GM21786 (cell line): ENCODE measurements at regions not wholly inside any gene's neighbourhood (a gene's known extent, or its start where the extent isn't known, plus 50 kb on each side); places are given as distances from the start of the nearest gene placed in this dataset.
A peak's percentile ranks its signal among the peaks of the same experiment; 100 is the strongest.

Experiments used
- ATAC-seq: cut with Tn5 transposase; IDR thresholded peaks from one replicate; pipeline ENCODE4 v1.9.1; 2021; ENCODE audit not compliant: unreplicated experiment

DNA sequence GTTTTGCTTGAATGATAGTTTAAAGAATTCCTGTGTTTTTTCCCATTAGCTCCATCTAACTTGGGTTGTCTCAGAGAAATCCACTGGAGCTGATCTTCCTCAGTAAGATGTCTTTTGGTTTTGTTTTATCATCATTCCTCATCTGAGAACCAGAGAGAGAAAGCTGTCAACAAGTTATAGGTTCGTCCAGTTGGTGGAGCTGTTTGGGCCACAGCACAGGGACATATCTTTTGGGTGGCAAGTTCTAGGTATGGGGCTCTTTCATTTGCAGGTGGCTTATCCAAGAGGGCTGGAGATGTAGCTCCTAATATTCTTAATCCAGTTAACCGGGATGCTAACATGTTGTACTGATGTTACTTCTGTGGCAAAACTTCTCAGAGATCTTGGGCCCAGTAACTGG is 174.2 kb downstream of the KCNRG start:
- ATAC-seq, result no peak

DNA sequence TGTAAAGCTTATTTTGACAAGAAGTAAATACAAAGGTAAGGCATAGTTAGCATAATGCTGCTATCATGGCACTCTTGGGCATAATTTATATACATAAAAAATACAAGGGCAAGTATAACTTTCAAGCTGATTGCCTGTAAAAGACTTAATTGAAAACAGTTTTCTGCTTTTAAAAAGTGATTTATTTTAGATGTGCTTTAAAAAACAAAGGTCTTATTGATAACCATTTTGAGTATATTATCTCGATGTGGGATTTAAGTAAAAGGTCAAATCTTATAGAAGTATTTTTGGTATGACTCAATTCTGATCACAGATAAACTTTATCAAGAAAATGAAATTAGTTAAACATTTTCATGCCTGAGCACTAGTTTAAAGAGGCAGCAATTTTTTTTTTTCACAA is 175.8 kb downstream of the KCNRG start:
- ATAC-seq, result no peak

DNA sequence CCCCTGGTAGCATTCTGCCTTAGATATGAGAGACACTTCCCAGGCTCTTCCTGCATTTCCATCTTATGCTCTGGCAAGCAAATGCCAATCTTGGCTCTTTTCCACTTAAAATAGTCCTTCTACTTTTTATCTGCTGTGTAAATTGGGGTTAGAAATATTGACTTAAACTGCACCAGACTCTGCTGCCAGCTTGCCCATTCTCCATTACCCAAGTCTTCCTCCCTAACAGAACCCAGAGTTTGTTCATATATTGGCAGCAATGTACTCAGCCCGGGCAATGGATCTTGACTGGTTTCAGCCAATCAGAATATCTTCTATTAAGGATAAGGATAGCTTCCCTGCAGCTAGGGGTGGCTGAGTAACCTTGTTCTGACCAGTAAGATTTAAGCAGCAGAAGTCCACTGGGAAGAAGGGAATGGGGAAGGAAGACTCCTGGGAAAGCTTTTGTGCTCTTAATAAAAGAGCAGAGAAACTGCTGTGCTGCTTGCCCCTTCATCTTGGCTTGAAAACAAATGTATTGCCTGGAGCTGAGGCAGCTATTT is 177.1 kb downstream of the KCNRG start:
- ATAC-seq, result no peak

DNA sequence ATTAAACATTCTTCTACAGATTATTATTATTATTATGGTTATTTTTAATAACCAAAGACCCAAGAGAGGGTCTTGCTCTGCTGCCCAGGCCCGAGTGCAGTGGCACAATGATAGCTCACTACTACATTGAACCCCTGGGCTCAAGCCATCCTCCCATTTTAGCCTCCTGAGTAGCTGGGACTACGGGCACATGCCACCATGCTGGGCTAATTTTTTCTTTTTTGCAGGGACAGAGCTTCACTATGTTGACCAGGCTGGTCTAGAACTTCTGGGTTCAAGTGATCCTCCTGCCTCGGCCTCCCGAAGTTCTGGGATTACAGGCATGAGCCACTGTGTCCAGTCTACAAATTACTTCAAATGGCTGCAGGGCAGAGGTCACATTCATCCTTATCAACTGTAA is 179.8 kb downstream of the KCNRG start:
- no peak for ATAC-seq

DNA sequence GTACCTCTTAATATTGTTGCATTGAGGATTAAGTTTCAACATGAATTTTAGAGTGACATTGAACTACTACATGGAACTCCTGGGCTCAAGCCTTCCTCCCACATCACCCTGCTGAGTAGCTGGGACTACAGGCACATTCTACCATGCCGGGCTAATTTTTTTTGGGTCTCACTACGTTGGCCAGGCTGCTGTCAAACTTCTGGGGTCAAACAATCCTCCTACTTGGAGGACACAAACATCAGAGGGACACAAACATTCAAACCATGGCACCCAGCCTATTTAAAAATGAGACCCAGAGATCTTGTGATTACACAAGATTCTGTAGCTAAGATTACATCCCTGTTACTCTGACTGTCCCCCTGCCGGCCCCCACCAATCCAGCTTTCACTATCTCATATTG is 180.9 kb downstream of the KCNRG start:
- ATAC-seq, result no peak

DNA sequence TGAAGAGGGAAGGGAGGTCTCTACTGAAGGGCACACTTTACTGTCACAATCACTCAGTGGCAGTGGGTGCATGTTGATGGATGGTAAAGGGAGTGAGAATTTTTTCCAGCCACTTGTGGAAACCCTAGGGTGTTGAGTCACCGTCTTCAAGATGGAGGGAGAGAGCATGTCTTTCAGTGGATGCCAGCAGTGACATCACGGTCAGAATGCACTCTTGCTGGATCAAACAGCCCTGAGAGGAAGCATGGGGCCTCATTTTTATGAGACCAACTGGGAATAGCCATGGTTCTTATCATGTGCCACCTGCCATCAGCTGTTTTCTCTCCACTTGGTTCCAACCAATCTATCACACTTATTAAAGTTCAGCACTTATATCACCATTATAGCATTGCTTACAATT is 182.5 kb downstream of the KCNRG start:
- ATAC-seq, result no peak

DNA sequence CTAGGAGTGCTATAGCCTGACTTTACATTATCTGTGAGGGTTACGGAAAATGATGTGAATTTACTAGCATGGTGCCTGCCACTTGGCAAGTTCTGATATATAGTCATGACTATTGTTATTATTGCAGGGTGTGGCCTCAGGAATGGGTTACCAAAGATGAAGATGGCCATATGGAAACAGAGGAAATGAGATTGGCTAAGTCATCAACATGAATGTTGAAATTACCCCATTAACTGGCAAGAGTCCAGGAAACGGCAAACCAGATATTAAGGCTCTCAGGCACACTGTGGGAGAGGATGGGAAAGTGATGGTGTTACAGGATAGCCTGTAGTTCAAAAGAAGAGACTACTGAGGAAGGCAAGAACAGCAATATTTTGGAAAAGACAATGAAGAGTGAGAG is 183.3 kb downstream of the KCNRG start:
- no peak for ATAC-seq

DNA sequence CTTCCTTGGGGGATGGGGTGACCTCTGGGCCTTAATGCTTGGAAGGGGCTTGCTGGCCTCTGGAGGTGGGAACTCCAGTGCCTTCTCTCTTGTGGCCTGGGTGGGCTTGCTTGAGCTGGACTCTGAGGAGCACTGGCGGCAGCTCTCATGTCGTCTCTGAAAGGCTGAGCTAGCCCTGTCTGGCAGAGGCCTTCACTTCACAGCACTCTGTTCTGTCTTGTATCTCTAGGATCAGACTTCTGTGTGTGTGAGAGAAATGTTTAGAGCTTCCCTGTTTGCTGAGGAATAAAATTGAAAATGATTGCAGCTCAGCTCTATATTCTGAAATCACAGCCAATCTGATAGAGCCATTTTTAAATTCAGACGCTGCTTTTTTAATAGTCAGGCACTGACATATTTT is 185.3 kb downstream of the KCNRG start:
- no peak for ATAC-seq

DNA sequence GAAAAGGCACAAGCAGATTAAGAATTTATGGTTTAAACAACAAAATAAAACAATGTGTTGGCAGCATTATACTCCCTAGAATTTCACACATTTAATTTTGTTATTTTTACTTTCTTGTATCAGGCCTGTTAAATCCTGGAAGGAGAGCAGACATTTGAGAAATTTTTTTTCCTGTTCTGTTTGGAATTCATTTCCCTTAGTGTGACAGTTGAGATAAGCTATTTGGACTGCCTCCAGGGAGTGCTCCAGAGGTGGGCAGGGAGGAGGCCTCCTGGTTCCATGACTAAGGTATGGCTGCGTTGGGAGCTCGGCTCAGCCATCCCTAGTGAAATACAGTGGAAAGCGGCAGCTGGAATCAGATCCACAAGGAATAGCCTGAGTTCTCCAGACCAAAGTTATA is 185.7 kb downstream of the KCNRG start:
- no peak for ATAC-seq

DNA sequence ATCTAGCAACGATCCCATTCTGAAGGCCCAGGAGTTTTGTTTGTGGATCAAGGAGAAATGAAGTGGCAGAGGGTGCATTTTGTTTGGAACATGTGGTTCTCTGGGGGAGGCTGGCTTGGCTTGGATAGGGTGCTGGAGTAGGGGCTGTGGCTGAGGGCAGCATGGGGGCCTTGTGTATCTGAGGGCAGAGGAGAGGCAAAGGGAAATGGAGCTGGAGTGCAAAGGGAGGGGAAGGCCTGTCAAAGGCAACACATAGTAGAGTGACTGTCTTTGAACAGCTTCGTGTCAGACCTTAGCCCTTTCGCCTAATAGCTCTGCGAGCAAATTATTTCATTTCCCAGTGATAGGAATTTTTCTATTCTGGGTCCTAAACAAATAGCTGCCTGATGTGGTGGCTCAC is 187.2 kb downstream of the KCNRG start:
- no peak for ATAC-seq

DNA sequence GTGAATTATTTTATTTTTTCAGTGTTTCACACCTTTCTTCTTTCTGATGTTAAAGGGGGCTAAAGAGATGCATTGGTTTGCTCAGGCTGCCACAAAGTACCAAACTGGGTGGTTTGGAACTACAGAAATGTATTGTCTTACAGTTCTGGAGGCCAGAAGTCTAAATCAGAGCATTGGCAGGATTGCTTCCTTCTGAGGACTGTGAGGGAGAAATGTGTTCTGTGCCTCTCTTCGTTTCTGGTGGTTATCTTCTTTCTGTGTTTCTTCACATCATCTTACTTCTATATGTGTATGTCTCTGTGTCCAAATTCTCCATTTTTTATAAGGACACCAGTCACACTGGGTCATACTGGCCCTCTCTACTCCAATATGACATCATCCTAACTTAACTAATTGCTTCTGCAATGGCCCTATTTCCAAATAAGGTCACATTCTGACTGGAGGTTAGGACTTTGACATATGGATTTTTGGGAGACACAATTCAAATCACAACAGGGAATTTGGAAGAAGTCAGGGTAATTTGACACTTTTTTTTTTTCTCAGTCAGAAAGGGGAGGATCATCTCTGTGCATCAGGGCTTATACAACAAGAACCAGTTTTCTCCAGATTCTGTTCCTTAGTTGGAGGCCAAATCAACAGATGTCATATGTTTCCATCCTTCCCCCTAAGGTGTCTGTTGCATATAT is 188.2 kb downstream of the KCNRG start:
- no peak for ATAC-seq

DNA sequence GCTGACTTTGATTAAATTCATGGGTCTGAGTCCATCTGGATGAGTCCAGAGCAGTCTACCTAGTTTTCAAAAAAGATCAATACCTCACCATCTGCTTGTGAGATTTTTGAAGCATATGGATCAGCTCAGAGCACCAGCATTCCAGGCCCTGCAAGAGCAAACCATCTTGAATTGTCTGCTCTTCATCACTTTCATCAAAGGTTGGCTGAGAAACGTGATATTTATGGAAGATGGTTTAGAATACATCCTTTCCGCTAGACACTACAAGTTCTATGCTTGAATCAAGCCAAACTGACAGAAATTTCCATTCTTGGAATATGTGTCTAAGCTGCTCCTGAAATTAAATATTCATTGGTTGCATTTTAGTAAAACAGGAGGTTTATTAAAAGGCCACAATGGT is 190.3 kb downstream of the KCNRG start:
- no peak for ATAC-seq

DNA sequence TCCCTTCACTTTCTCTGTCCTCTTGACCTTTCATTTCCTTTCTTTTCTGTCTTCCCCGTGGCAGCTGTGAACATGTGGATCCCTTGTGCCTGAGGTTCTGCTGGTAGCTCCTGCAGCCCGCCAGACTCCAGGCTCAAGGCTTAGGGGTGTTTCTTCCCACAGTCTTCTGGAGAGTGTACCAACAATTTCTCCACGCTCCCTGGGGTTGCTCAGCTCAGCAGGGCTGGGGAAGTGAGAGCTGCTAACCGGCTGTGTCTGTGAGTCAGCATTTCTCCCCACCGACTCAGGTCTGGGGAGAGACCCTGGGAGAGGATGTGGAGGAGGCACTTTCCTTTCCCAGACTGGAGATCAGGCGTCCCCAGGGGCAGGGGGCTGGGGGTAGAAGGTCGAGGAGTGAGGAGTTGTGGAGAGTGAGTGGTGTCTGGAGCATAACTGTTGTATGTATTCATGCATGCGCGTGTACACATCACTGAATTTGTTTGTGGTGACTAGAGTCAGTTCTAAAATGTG is 193.6 kb downstream of the KCNRG start:
- no peak for ATAC-seq

DNA sequence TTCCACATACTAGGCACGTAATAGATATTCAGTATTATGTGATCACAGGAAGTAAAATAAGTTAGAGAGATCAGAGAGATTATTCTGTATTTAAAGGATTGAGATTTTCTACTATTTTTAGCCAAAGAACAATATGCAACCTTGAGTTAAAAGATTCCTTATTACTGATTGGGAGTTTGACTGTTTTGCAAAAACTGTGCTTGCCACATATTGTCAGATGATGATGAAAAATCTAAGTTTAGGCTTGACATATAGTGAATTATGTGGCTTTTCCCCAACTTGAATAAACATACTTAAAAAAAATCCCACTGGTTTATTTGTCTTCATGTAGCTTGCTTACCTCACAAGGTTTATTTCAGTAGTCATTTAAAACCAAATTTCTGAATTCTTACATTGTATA is 194.4 kb downstream of the KCNRG start:
- no peak for ATAC-seq

DNA sequence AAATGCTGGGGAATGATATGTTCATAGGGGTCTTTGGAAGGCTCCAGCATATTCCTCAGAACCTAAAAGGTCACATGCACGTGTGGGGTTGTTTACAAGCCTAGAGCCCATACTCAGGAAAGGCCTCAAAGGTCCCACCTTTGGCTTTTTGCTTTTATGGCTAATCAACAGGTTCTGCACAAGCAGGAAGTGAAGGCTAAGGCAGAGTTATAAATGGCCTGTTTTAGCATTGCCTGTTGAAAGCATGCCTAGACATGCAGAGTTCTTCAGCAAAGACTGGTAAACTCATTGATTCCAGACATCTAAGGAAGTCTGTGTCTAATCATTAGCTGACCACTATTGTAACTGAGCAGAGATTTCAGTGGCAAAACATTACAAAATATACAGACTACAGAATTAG is 198.3 kb downstream of the KCNRG start:
- ATAC-seq, result no peak

DNA sequence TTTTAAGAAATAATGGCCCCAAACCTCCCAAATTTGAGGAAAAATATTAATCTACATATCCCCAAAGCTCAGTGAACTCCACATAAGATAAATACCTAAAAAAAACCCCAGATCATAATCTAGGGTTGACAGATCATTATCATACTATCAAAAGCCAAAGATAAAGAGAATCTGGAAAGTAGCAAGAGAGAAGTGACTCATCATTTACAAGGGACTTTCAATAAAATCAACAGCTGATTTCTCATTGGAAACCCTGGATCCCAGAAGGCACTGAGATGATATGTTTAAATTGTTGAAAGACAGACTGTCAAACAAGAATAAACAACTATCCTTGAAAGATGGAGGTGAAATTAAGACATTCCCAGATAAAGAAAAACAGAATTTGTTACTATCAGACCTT is 199.3 kb downstream of the KCNRG start:
- ATAC-seq, result no peak

DNA sequence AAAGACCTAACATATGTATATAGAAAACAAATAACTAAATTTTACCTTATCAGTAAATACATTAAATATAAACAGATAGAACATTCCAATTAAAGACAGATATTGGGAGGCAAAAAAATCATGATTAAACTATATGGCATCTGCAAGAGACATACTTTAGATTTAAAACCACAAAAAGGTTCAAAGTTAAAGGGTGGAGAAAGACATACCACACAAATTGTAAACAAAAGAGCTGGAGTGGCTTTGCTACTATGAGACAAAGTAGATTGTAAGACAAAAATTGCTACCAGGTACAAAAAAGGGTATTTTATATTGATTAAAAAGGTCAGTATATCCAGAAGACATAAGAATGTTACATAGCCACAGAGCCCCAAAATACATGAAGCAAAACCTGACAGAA is 200.2 kb downstream of the KCNRG start:
- ATAC-seq, result no peak

DNA sequence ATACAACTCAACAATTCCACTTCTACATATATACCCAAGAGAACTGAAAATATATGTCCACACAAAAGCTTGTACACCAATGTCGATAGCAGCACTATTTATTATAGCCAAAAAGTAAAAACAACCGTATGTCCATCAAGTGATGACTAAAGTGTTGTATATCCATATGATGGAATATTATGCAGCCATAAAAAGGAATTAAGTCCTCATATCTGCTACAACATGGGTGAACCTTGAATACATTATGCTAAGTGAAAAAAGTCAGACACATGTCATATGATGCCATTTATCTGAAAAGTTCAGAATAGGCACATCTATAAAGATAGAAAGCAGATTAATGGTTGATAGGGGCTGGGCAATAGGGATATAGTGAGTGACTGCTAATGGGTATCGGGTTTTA is 204.5 kb downstream of the KCNRG start:
- ATAC-seq, result no peak

DNA sequence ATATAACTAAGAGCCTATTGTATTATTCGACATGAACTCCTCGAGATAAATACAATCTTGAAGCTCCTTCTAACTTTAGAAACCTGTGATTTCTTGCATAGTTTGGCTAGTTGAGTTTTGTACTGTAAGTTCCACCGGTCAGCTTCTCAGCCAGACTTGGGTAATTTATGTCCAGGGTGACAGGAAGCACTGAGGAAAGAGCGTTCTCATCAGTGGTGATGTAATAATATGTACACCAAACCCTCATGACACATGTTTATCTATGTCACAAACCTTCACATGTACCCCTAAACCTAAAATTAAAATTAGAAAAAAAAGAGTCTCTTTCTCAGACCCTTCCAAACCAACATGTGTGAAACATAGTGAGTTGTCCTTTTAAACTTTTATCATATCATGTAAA is 205.7 kb downstream of the KCNRG start:
- no peak for ATAC-seq

DNA sequence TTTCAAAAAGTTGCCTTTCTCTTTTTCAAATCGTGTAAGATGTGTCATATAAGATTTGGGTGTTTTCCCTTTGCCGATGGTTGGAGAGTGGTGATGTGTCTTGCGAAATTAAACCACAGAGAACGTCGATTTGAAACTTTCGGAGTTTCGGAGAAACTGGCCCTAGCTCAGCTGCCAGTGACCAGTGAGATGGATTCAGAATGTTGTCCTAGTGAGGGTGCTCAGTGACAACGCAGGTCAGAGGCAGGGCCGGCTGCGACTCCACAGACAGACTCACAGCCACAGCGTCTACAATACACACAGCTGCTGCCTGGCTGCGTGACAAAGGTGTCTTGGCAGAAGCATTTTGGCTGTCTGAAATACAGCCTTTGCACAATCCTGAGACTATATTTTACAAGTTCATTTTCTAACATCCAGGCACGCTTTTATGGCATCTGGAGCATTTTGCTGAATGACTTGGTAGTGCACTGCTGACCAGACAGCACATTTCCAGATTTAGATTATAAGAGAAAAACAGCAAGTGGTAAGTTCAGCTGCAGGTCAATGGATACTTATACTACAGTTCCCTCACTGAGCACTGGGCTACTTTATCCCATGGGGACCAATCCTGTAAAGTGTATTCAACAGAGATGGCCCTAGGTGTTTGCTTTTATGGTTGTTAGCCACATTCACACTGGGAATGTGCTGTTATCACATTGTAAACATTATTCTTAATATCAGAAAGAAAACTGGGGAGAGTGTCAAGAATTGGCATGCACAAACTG is 207.5 kb downstream of the KCNRG start:
- no peak for ATAC-seq

DNA sequence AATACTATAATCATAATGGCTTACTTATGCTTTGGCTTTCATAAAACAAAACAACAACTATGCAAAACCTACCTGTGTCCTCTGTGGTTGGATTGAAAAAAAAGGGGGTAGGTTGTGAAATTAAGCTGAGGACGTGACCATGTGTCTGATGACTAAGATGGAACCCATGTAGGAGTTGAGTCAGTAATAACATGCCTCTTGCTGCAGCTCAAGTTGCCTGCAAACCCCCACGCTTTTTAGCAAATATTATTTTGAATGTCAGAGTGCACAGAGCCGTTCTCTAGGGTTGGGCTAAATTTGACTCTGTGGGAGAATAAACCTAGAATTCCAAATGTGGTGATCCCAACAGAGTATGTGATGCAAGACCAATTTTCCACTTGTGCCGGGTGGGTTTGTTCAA is 209.3 kb downstream of the KCNRG start:
- peak; percentile 47 for ATAC-seq
